WTC11 (cell line): ENCODE measurements at regions not wholly inside any gene's neighbourhood (a gene's known extent, or its start where the extent isn't known, plus 50 kb on each side); places are given as distances from the start of the nearest gene placed in this dataset.

Experiments
- E2F1 ChIP-seq: sonication (generic); formaldehyde crosslinking; IDR thresholded peaks from 2 replicates; pipeline ENCODE4 v1.8.0; 2022; ENCODE audit warnings: mild to moderate bottlenecking, missing genetic modification reagents
- MAX ChIP-seq: sonication (generic); formaldehyde crosslinking; IDR thresholded peaks from 2 replicates; pipeline ENCODE4 v1.8.0; 2022; ENCODE audit warnings: mild to moderate bottlenecking, missing genetic modification reagents
- TP53 ChIP-seq: sonication (generic); formaldehyde crosslinking; IDR thresholded peaks from 2 replicates; pipeline ENCODE4 v1.8.1; 2023; ENCODE audit warnings: mild to moderate bottlenecking, missing genetic modification reagents
- ZNF423 ChIP-seq: fragments of 250-450 bp; sonication (Bioruptor Pico); IDR thresholded peaks from 2 replicates; pipeline ENCODE4 v2.1.2; 2022; ENCODE audit warnings: mild to moderate bottlenecking, moderate library complexity
- TF ChIP-seq, protein P1 (sequence below): fragments of 200-600 bp; IDR thresholded peaks from 2 replicates; pipeline ENCODE4 v1.8.0; 2022; ENCODE audit warnings: antibody characterized with exemption
- TF ChIP-seq, protein P2 (sequence below): sonication (generic); formaldehyde crosslinking; IDR thresholded peaks from 2 replicates; pipeline ENCODE4 v1.8.1; 2022; ENCODE audit warnings: low read depth, missing genetic modification reagents, borderline replicate concordance

GRCh38 chr10:131588704-131589220, 277.2 kb upstream of the TCERG1L start:
- no peak for TF ChIP-seq MAX (CRISPR knock-in tag)
- TF ChIP-seq, protein P1, sequence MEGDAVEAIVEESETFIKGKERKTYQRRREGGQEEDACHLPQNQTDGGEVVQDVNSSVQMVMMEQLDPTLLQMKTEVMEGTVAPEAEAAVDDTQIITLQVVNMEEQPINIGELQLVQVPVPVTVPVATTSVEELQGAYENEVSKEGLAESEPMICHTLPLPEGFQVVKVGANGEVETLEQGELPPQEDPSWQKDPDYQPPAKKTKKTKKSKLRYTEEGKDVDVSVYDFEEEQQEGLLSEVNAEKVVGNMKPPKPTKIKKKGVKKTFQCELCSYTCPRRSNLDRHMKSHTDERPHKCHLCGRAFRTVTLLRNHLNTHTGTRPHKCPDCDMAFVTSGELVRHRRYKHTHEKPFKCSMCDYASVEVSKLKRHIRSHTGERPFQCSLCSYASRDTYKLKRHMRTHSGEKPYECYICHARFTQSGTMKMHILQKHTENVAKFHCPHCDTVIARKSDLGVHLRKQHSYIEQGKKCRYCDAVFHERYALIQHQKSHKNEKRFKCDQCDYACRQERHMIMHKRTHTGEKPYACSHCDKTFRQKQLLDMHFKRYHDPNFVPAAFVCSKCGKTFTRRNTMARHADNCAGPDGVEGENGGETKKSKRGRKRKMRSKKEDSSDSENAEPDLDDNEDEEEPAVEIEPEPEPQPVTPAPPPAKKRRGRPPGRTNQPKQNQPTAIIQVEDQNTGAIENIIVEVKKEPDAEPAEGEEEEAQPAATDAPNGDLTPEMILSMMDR = no peak
- TF ChIP-seq ZNF423 = no peak
- TF ChIP-seq TP53 (CRISPR knock-in tag) = no peak
- TF ChIP-seq, protein P2, sequence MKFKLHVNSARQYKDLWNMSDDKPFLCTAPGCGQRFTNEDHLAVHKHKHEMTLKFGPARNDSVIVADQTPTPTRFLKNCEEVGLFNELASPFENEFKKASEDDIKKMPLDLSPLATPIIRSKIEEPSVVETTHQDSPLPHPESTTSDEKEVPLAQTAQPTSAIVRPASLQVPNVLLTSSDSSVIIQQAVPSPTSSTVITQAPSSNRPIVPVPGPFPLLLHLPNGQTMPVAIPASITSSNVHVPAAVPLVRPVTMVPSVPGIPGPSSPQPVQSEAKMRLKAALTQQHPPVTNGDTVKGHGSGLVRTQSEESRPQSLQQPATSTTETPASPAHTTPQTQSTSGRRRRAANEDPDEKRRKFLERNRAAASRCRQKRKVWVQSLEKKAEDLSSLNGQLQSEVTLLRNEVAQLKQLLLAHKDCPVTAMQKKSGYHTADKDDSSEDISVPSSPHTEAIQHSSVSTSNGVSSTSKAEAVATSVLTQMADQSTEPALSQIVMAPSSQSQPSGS (CRISPR knock-in tag) = no peak
- TF ChIP-seq E2F1 (CRISPR knock-in tag) = no peak
